ENCODE measurements at regions not wholly inside any gene's neighbourhood (a gene's known extent, or its start where the extent isn't known, plus 50 kb on each side); places are given as distances from the start of the nearest gene placed in this dataset.

DNA sequence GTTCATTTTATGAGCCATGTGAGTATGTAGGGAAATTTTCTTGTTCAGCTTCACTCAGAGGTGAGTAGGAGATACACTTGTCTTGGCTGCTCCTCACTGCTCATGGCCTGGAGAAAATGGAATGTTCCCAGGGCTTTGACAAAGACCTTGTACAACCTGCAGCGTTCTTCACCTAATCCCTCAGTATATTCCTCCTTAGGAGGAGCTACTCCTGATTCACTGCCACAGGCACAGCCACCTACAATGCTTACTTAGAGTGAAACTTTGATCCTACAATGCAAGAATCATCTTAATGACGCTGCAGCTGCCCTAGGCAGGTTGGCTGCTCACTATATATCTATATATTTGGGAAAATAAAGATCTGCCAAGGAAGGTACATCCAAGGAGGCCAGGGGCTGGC lies 364.2 kb downstream of the KLF5 start:
- TF ChIP-seq, protein P1, sequence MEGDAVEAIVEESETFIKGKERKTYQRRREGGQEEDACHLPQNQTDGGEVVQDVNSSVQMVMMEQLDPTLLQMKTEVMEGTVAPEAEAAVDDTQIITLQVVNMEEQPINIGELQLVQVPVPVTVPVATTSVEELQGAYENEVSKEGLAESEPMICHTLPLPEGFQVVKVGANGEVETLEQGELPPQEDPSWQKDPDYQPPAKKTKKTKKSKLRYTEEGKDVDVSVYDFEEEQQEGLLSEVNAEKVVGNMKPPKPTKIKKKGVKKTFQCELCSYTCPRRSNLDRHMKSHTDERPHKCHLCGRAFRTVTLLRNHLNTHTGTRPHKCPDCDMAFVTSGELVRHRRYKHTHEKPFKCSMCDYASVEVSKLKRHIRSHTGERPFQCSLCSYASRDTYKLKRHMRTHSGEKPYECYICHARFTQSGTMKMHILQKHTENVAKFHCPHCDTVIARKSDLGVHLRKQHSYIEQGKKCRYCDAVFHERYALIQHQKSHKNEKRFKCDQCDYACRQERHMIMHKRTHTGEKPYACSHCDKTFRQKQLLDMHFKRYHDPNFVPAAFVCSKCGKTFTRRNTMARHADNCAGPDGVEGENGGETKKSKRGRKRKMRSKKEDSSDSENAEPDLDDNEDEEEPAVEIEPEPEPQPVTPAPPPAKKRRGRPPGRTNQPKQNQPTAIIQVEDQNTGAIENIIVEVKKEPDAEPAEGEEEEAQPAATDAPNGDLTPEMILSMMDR (IDR thresholded peaks at IDR 0.05): no peak
- no peak for TF ChIP-seq POLR2AphosphoS5 (IDR thresholded peaks at IDR 0.05; ENCODE audit: low read depth, low read length)
- TF ChIP-seq TCF7L2 (IDR thresholded peaks at IDR 0.05; ENCODE audit: low read depth, low read length): no peak
- TF ChIP-seq SIN3A (IDR thresholded peaks at IDR 0.05; ENCODE audit: borderline replicate concordance, insufficient read depth, low read depth, low read length): no peak
- TF ChIP-seq, protein P2, sequence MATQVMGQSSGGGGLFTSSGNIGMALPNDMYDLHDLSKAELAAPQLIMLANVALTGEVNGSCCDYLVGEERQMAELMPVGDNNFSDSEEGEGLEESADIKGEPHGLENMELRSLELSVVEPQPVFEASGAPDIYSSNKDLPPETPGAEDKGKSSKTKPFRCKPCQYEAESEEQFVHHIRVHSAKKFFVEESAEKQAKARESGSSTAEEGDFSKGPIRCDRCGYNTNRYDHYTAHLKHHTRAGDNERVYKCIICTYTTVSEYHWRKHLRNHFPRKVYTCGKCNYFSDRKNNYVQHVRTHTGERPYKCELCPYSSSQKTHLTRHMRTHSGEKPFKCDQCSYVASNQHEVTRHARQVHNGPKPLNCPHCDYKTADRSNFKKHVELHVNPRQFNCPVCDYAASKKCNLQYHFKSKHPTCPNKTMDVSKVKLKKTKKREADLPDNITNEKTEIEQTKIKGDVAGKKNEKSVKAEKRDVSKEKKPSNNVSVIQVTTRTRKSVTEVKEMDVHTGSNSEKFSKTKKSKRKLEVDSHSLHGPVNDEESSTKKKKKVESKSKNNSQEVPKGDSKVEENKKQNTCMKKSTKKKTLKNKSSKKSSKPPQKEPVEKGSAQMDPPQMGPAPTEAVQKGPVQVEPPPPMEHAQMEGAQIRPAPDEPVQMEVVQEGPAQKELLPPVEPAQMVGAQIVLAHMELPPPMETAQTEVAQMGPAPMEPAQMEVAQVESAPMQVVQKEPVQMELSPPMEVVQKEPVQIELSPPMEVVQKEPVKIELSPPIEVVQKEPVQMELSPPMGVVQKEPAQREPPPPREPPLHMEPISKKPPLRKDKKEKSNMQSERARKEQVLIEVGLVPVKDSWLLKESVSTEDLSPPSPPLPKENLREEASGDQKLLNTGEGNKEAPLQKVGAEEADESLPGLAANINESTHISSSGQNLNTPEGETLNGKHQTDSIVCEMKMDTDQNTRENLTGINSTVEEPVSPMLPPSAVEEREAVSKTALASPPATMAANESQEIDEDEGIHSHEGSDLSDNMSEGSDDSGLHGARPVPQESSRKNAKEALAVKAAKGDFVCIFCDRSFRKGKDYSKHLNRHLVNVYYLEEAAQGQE (IDR thresholded peaks at IDR 0.05; ENCODE audit: insufficient read depth in 1 of 2, low read depth in 2 of 2, low read length in 1 of 2): no peak
